OCI-LY3 (cell line): ENCODE measurements at regions not wholly inside any gene's neighbourhood (a gene's known extent, or its start where the extent isn't known, plus 50 kb on each side); places are given as distances from the start of the nearest gene placed in this dataset.

Experiments used
- EZH2phosphoT487 ChIP-seq: fragments of 200-600 bp; shearing (Covaris generic); IDR thresholded peaks from 2 replicates; pipeline ENCODE4 v1.6.1; 2018; ENCODE audit warnings: antibody characterized with exemption, mixed run types, low read depth
- TF ChIP-seq, protein P1 (sequence below): fragments of 200-600, 300-600 bp; sonication (generic); IDR thresholded peaks from 2 replicates; pipeline ENCODE4 v1.5.1; 2014; ENCODE audit warnings: antibody characterized with exemption, low read length, low read depth

DNA sequence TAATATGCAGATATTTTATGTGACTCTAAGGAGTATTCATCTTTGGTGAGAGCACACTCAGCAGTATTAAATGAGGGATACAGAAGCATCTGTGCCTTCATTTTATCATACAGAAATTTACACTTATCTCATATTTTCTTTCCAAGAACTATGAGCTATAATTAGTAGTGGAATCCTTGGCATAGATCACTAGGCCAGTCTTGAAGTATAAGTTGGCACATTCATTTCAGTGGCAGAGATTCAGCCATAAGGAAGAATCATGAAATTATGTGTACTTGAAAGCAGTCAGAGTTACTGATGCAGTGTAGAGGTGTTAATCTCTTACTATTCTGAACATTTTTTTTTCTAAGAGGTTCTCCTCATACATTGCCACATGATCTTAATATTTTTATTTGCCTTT is 393.6 kb upstream of the GOLIM4 start:
- TF ChIP-seq, protein P1, sequence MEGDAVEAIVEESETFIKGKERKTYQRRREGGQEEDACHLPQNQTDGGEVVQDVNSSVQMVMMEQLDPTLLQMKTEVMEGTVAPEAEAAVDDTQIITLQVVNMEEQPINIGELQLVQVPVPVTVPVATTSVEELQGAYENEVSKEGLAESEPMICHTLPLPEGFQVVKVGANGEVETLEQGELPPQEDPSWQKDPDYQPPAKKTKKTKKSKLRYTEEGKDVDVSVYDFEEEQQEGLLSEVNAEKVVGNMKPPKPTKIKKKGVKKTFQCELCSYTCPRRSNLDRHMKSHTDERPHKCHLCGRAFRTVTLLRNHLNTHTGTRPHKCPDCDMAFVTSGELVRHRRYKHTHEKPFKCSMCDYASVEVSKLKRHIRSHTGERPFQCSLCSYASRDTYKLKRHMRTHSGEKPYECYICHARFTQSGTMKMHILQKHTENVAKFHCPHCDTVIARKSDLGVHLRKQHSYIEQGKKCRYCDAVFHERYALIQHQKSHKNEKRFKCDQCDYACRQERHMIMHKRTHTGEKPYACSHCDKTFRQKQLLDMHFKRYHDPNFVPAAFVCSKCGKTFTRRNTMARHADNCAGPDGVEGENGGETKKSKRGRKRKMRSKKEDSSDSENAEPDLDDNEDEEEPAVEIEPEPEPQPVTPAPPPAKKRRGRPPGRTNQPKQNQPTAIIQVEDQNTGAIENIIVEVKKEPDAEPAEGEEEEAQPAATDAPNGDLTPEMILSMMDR: no peak
- TF ChIP-seq EZH2phosphoT487: no peak
